ENCODE measurements at regions not wholly inside any gene's neighbourhood (a gene's known extent, or its start where the extent isn't known, plus 50 kb on each side); places are given as distances from the start of the nearest gene placed in this dataset.

DNA sequence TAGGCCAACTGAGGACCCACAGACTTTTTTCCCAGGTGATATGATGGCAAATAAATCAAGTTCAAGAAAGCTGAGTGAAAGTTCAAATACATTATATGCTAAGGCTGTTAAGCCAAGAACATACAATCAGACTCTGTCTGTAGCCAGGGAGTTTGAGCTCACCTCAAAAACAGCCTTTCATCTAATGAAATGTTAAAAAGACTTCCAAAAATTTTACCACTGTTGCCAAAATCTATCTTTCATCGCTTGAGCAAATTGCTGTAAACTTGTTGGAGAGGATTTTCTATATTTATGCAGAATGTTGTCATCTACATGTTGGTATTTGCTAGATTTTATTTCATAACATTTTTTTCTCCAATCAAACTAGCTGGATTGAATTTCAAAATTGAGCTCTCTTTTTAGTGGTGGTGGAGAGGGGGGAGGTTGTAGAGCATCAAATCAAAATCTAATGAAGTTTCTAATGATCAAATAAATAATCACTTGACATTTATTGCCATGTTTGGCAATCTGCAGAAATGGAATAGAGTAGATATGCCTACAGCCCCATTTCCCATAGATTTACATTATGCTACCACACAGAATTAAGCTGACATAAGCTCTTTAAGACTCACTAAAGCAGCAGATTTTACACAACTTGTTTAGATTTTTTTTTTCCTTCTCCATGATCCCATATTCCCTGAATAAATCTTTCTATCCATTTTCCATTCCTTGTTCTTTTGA, 828.9 kb upstream of the ZNF608 start:
- no peak for TF ChIP-seq CTCF (IDR thresholded peaks at IDR 0.05; ENCODE audit: insufficient read depth, low read depth, low read length)
- DNase-seq (ENCODE audit: low read depth) = no peak
- H3K4me3 ChIP-seq (ENCODE audit: low read depth, low read length) = no peak overlapping the region

GRCh38 chr5:125575891-125576505, 829.6 kb upstream of the ZNF608 start:
- no peak for TF ChIP-seq CTCF (IDR thresholded peaks at IDR 0.05; ENCODE audit: insufficient read depth, low read depth, low read length)
- DNase-seq (ENCODE audit: low read depth) = peak; percentile 85

DNA sequence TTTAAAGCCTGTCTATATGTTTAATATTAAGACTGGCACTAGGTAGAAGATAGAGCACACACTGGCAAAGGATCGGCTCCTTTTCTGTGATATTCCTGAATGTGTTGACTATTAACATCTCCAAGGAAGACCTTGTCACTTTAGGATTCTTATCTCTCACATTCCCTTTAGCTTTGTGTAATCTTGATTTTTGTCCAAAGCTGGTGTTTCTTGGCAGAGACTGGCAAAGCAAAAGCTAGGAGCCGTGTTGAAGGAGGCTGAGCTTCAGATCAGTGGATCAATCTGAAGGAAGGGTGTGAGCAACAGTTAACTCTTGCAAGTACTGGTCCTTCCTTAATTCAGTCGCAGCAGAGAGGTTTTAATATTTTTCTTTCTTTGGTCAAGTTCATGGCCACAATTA, 830.4 kb upstream of the ZNF608 start:
- TF ChIP-seq CTCF (IDR thresholded peaks at IDR 0.05; ENCODE audit: insufficient read depth, low read depth, low read length) = no peak
- H3K4me3 ChIP-seq (ENCODE audit: low read depth, low read length) = no peak overlapping the region
- DNase-seq (ENCODE audit: low read depth) = no peak

More at GRCh38 chr5:125575891-125576505, 829.6 kb upstream of the ZNF608 start:
- no peak overlapping the region for H3K4me3 ChIP-seq (ENCODE audit: low read depth, low read length)

GRCh38 chr5:125578551-125578950, 832.1 kb upstream of the ZNF608 start:
- TF ChIP-seq CTCF (IDR thresholded peaks at IDR 0.05; ENCODE audit: insufficient read depth, low read depth, low read length) = no peak
- DNase-seq (ENCODE audit: low read depth) = no peak
- no peak overlapping the region for H3K4me3 ChIP-seq (ENCODE audit: low read depth, low read length)

GRCh38 chr5:125579182-125579581, 832.7 kb upstream of the ZNF608 start:
- TF ChIP-seq CTCF (IDR thresholded peaks at IDR 0.05; ENCODE audit: insufficient read depth, low read depth, low read length) = no peak
- H3K4me3 ChIP-seq (ENCODE audit: low read depth, low read length) = no peak overlapping the region
- no peak for DNase-seq (ENCODE audit: low read depth)

- no peak for DNase-seq (ENCODE audit: low read depth)
- TF ChIP-seq CTCF (IDR thresholded peaks at IDR 0.05; ENCODE audit: insufficient read depth, low read depth, low read length) = no peak
- no peak overlapping the region for H3K4me3 ChIP-seq (ENCODE audit: low read depth, low read length)
Measured at GRCh38 chr5:125581311-125581710, 834.9 kb upstream of the ZNF608 start.

Data from fibroblast of villous mesenchyme (primary cell).